ENCODE measurements at regions not wholly inside any gene's neighbourhood (a gene's known extent, or its start where the extent isn't known, plus 50 kb on each side); places are given as distances from the start of the nearest gene placed in this dataset.

DNA sequence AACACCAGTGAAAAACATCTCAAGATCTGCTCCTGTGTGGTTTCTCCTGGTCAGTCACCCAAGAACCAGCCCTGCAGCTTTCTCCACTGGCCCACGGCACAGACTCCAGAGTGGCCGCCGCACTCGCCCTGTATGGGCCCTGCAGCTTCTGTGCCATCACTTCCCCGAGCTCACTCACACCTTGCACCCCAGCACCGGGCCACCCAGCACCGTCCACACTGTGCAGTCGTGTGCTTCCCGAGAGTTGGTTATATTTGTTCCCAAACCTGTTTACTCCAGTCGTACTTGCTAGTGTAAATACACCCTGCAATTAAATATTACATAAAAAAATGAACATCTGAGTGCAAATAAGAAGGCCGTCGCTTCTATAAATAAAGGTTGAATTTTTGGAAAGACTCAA lies 341.7 kb downstream of the CDH26 start:
- Mint-ChIP-seq H3K9me3 (peaks cover 24% of the 10 kb centered on the region), H3K4me3 (no peak overlapping the region), H3K4me1 (peaks cover 9% of the 10 kb centered on the region), H3K27ac (no peak overlapping the region), H3K27me3 (ENCODE audit: low read depth, poor library complexity) (peaks cover 8% of the 10 kb centered on the region), H3K36me3 (ENCODE audit: low read depth) (no peaks in the 10 kb centered on the region)
- DNase-seq: no peak
- TF ChIP-seq, protein P1, sequence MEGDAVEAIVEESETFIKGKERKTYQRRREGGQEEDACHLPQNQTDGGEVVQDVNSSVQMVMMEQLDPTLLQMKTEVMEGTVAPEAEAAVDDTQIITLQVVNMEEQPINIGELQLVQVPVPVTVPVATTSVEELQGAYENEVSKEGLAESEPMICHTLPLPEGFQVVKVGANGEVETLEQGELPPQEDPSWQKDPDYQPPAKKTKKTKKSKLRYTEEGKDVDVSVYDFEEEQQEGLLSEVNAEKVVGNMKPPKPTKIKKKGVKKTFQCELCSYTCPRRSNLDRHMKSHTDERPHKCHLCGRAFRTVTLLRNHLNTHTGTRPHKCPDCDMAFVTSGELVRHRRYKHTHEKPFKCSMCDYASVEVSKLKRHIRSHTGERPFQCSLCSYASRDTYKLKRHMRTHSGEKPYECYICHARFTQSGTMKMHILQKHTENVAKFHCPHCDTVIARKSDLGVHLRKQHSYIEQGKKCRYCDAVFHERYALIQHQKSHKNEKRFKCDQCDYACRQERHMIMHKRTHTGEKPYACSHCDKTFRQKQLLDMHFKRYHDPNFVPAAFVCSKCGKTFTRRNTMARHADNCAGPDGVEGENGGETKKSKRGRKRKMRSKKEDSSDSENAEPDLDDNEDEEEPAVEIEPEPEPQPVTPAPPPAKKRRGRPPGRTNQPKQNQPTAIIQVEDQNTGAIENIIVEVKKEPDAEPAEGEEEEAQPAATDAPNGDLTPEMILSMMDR (IDR thresholded peaks at IDR 0.05): no peak

DNA sequence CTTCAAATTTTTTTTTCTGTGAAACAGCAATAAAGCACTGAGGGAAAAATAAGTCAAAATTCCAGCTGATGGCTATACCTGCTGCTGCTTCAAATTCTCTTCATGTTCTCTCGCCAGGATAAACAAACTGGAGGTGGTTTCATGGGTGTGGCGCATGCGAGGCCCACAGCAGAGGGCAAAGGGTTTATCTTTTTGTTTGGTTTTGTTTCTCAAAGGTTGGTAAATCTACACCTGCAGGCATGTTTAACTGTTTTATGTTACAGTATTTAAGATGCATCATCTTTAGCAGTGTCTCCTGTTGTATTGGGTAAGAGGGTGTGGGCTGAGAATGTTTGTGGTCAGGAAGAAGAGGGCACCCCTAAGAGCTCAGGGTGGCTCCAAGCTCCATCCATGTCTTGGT lies 342.2 kb downstream of the CDH26 start:
- DNase-seq: no peak
- Mint-ChIP-seq H3K27ac (no peak overlapping the region), H3K9me3 (peaks cover 21% of the 10 kb centered on the region), H3K27me3 (ENCODE audit: low read depth, poor library complexity) (peaks cover 5% of the 10 kb centered on the region), H3K4me3 (no peak overlapping the region), H3K36me3 (ENCODE audit: low read depth) (no peaks in the 10 kb centered on the region), H3K4me1 (peaks cover 9% of the 10 kb centered on the region)
- TF ChIP-seq, protein P1 (IDR thresholded peaks at IDR 0.05): no peak

DNA sequence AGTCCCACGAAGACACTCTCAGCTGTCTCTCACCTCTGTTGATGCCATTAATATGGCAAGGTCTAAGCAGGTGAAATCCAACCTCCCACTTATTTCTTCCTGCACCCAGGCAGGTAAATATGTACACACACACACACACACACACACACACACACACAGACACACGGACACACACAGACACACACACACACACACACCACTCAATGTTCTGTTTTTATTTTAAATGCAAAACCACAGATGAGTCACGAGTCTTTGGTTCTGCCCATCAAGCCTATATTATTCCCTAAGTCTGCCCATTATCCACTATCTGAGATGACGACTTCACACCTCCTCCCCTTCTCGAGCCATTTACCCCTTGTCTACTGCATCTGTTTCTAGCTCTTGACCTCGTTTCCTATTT lies 344.7 kb downstream of the CDH26 start:
- H3K36me3 Mint-ChIP-seq (ENCODE audit: low read depth): no peaks in the 10 kb centered on the region
- DNase-seq: no peak
- H3K27me3 Mint-ChIP-seq (ENCODE audit: low read depth, poor library complexity): peaks cover 7% of the 10 kb centered on the region

DNA sequence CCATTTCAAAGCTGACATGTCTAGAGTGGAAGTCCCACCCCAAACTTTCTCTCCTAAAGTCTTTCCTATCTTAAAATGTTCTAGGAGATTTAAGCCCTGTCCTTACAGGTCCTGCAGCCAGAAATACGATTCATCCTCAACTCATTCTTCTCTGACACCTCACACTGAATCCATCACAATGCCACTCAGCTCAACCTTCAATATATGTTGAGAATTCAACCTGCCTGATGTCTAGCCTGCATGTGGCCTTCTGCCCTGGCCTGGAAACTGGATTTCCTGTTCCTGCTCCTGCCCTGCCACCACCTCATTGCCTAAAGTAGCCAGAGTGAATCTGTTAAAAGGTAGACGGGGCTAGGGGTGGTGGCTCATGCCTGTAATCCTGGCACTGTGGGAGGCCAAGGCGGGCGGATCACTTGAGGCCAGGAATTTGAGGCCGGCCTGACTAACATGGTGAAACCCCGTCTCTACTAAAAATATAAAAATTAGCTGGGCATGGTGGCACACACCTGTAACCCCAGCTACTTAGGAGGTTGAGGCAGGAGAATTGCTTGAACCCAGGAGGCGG lies 345.9 kb downstream of the CDH26 start:
- Mint-ChIP-seq H3K9me3 (peaks cover 11% of the 10 kb centered on the region), H3K27me3 (ENCODE audit: low read depth, poor library complexity) (peaks cover 5% of the 10 kb centered on the region), H3K27ac (no peak overlapping the region), H3K36me3 (ENCODE audit: low read depth) (no peaks in the 10 kb centered on the region), H3K4me3 (no peak overlapping the region), H3K4me1 (no peaks in the 10 kb centered on the region)
- no peak for DNase-seq
- TF ChIP-seq, protein P1 (IDR thresholded peaks at IDR 0.05): no peak

More for the DNA sequence above, 344.7 kb downstream of the CDH26 start:
- Mint-ChIP-seq H3K4me3 (no peak overlapping the region), H3K27ac (no peak overlapping the region), H3K9me3 (peaks cover 9% of the 10 kb centered on the region), H3K4me1 (peaks cover 5% of the 10 kb centered on the region)
- TF ChIP-seq, protein P1 (IDR thresholded peaks at IDR 0.05): no peak

DNA sequence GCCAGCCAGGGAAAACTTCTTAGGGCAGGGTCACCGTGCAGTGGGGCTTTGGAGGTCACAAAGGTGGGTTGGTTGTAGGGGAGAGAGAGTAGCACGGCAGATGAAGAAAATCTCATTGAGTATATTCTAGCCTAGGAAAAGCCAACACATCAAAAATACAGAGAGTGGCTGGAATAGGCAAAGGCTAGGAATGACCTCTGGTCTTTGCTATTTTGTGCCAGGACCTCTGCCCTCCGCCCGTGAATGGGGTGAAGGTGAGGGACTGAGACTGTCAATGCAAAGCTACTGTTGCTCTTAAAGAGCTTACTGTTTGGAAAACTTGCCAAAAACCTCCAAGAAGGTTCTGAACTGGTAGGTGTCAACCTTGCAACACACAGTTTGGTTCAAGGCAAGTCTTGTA lies 346.7 kb downstream of the CDH26 start:
- Mint-ChIP-seq H3K4me3 (no peak overlapping the region), H3K4me1 (no peaks in the 10 kb centered on the region), H3K27me3 (ENCODE audit: low read depth, poor library complexity) (peaks cover 3% of the 10 kb centered on the region), H3K36me3 (ENCODE audit: low read depth) (no peaks in the 10 kb centered on the region), H3K27ac (no peak overlapping the region), H3K9me3 (peaks cover 11% of the 10 kb centered on the region)
- TF ChIP-seq, protein P1 (IDR thresholded peaks at IDR 0.05): no peak
- DNase-seq: no peak

DNA sequence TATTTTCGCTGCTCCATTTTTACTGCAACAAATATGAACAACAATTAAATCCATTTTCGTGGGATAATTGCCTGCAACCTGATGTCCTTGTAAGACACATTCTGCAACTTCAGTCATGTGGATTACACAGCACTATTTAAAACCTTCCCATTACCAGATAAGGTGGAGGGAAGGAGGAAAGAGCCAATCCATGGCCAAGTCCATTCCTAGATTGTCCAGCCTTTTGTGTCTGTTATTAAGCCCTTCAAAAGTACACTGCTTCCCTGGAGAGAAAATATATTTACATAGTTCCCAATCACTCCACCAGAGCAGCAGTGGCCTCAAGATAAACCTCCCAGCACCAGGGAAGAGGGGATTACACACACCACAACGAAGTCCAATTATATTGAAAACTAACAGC lies 347.9 kb downstream of the CDH26 start:
- peaks cover 3% of the 10 kb centered on the region for H3K27me3 Mint-ChIP-seq (ENCODE audit: low read depth, poor library complexity)
- H3K27ac Mint-ChIP-seq: no peak overlapping the region
- no peaks in the 10 kb centered on the region for H3K36me3 Mint-ChIP-seq (ENCODE audit: low read depth)
- TF ChIP-seq, protein P1 (IDR thresholded peaks at IDR 0.05): no peak
- no peak overlapping the region for H3K4me3 Mint-ChIP-seq
- no peak for DNase-seq
- peaks cover 6% of the 10 kb centered on the region for H3K4me1 Mint-ChIP-seq
- H3K9me3 Mint-ChIP-seq: peaks cover 18% of the 10 kb centered on the region
